Mucosa of rectum (tissue), 2 donors: ENCODE measurements at regions not wholly inside any gene's neighbourhood (a gene's known extent, or its start where the extent isn't known, plus 50 kb on each side); places are given as distances from the start of the nearest gene placed in this dataset.

Experiments
- H3K27ac ChIP-seq, 2 donors: one replicate each; pipeline ENCODE4 v1.7.0; 2013; ENCODE audit warnings: inconsistent platforms in 2 of 2, low read depth in 2 of 2, low read length in 2 of 2
- H3K27me3 ChIP-seq, 2 donors: one replicate each; pipeline ENCODE4 v1.7.0; 2013; ENCODE audit warnings: low read length in 2 of 2; ENCODE audit not compliant: control insufficient read depth in 2 of 2, insufficient read depth in 2 of 2
- H3K36me3 ChIP-seq, 2 donors: one replicate each; pipeline ENCODE4 v1.7.0; 2013; ENCODE audit warnings: low read length in 2 of 2; ENCODE audit not compliant: control insufficient read depth in 2 of 2, insufficient read depth in 2 of 2
- H3K4me1 ChIP-seq, 2 donors: one replicate each; pipeline ENCODE4 v1.7.0; 2013; ENCODE audit warnings: low read length in 2 of 2, mild to moderate bottlenecking in 1 of 2; ENCODE audit not compliant: control insufficient read depth in 2 of 2, insufficient read depth in 2 of 2
- H3K4me3 ChIP-seq, 2 donors: one replicate each; pipeline ENCODE4 v1.7.0; 2013; ENCODE audit warnings: low read length in 2 of 2
- H3K9ac ChIP-seq, 2 donors: one replicate each; pipeline ENCODE4 v1.7.0; 2013; ENCODE audit warnings: low read length in 2 of 2, low read depth in 1 of 2, mild to moderate bottlenecking in 1 of 2
- H3K9me3 ChIP-seq, 2 donors: one replicate each; pipeline ENCODE4 v1.7.0; 2013; ENCODE audit warnings: low read length in 2 of 2; ENCODE audit not compliant: control insufficient read depth in 2 of 2
- donor health status: healthy.
- donor health status: Normal muscosa, but diverticular disease.

GRCh38 chr2:236862526-236862925, 223.2 kb upstream of the COPS8 start:
- no peak overlapping the region for H3K9ac ChIP-seq
- H3K27ac ChIP-seq: no peak overlapping the region
- H3K4me3 ChIP-seq: no peak overlapping the region
- H3K9me3 ChIP-seq: peaks cover 0 to 3% of the 10 kb centered on the region in 2 donors
- no peaks in the 10 kb centered on the region for H3K27me3 ChIP-seq
- no peaks in the 10 kb centered on the region for H3K36me3 ChIP-seq
- no peaks in the 10 kb centered on the region for H3K4me1 ChIP-seq

GRCh38 chr2:236862961-236863728, 222.5 kb upstream of the COPS8 start:
- H3K9ac ChIP-seq: no peak overlapping the region
- no peak overlapping the region for H3K4me3 ChIP-seq
- no peak overlapping the region for H3K27ac ChIP-seq
- no peaks in the 10 kb centered on the region for H3K4me1 ChIP-seq
- H3K36me3 ChIP-seq: no peaks in the 10 kb centered on the region
- H3K27me3 ChIP-seq: no peaks in the 10 kb centered on the region
- peaks cover 0 to 3% of the 10 kb centered on the region in 2 donors for H3K9me3 ChIP-seq

- Histone ChIP-seq H3K27ac (no peak overlapping the region), H3K9me3 (peaks cover 0 to 3% of the 10 kb centered on the region in 2 donors), H3K9ac (no peak overlapping the region), H3K27me3 (no peaks in the 10 kb centered on the region), H3K36me3 (no peaks in the 10 kb centered on the region), H3K4me3 (no peak overlapping the region), H3K4me1 (no peaks in the 10 kb centered on the region)
Measured at GRCh38 chr2:236863729-236864126, 222.0 kb upstream of the COPS8 start.

GRCh38 chr2:236865052-236865451, 220.6 kb upstream of the COPS8 start:
- H3K9ac ChIP-seq: no peak overlapping the region
- H3K4me3 ChIP-seq: no peak overlapping the region
- H3K4me1 ChIP-seq: no peaks in the 10 kb centered on the region
- peaks cover 0 to 3% of the 10 kb centered on the region in 2 donors for H3K9me3 ChIP-seq
- no peaks in the 10 kb centered on the region for H3K36me3 ChIP-seq
- no peaks in the 10 kb centered on the region for H3K27me3 ChIP-seq
- no peak overlapping the region for H3K27ac ChIP-seq

GRCh38 chr2:236866542-236867340, 218.9 kb upstream of the COPS8 start:
- H3K9ac ChIP-seq: no peak overlapping the region
- no peaks in the 10 kb centered on the region for H3K27me3 ChIP-seq
- H3K9me3 ChIP-seq: peaks cover 0 to 3% of the 10 kb centered on the region in 2 donors
- H3K4me1 ChIP-seq: no peaks in the 10 kb centered on the region
- no peak overlapping the region for H3K27ac ChIP-seq
- H3K36me3 ChIP-seq: no peaks in the 10 kb centered on the region
- H3K4me3 ChIP-seq: no peak overlapping the region

- Histone ChIP-seq H3K27me3 (no peaks in the 10 kb centered on the region), H3K9ac (no peak overlapping the region), H3K36me3 (no peaks in the 10 kb centered on the region), H3K4me3 (no peak overlapping the region), H3K9me3 (peaks cover 0 to 3% of the 10 kb centered on the region in 2 donors), H3K27ac (no peak overlapping the region), H3K4me1 (peaks cover 0 to 5% of the 10 kb centered on the region in 2 donors)
Measured at GRCh38 chr2:236867441-236868260, 218.0 kb upstream of the COPS8 start.

- no peak overlapping the region for H3K9ac ChIP-seq
- H3K36me3 ChIP-seq: no peaks in the 10 kb centered on the region
- peaks cover 0 to 5% of the 10 kb centered on the region in 2 donors for H3K4me1 ChIP-seq
- H3K27me3 ChIP-seq: no peaks in the 10 kb centered on the region
- H3K4me3 ChIP-seq: no peak overlapping the region
- no peaks in the 10 kb centered on the region for H3K9me3 ChIP-seq
- H3K27ac ChIP-seq: no peak overlapping the region
Measured at GRCh38 chr2:236870370-236870769, 215.3 kb upstream of the COPS8 start.

- H3K9ac ChIP-seq: no peak overlapping the region
- H3K9me3 ChIP-seq: no peaks in the 10 kb centered on the region
- H3K27ac ChIP-seq: peak overlapping the region; percentile 4 to 75
- H3K27me3 ChIP-seq: peaks cover 0 to 4% of the 10 kb centered on the region in 2 donors
- H3K4me3 ChIP-seq: no peak overlapping the region
- no peaks in the 10 kb centered on the region for H3K36me3 ChIP-seq
- H3K4me1 ChIP-seq: peaks cover 0 to 5% of the 10 kb centered on the region in 2 donors
Measured at GRCh38 chr2:236871500-236872001, 214.1 kb upstream of the COPS8 start.

GRCh38 chr2:236872015-236872414, 213.7 kb upstream of the COPS8 start:
- Histone ChIP-seq H3K36me3 (no peaks in the 10 kb centered on the region), H3K9me3 (no peaks in the 10 kb centered on the region), H3K4me1 (peaks cover 0 to 5% of the 10 kb centered on the region in 2 donors), H3K27ac (peak overlapping the region; percentile 4 to 75), H3K9ac (no peak overlapping the region), H3K27me3 (peaks cover 0 to 4% of the 10 kb centered on the region in 2 donors), H3K4me3 (no peak overlapping the region)
